Activated T-cell treated with anti-CD3 and anti-CD28 coated beads, Interleukin-2, amount 50 U/mL, for 1 hour (primary cell): ENCODE measurements at regions not wholly inside any gene's neighbourhood (a gene's known extent, or its start where the extent isn't known, plus 50 kb on each side); places are given as distances from the start of the nearest gene placed in this dataset.

ENCODE experiments used
- DNase-seq: peaks from one replicate; pipeline ENCODE4 v3.0.0-alpha.2; 2020

GRCh38 chr12:69097619-69098368 is 141.6 kb upstream of the CPSF6 start:
- no peak for DNase-seq

- DNase-seq = no peak
These were observed 140.1 kb upstream of the CPSF6 start for GRCh38 chr12:69099201-69099837.

GRCh38 chr12:69101505-69101904 is 137.9 kb upstream of the CPSF6 start:
- DNase-seq = no peak

GRCh38 chr12:69102856-69103255 is 136.5 kb upstream of the CPSF6 start:
- DNase-seq = no peak

- DNase-seq = no peak
These were observed 134.0 kb upstream of the CPSF6 start for GRCh38 chr12:69105101-69105962.

- no peak for DNase-seq
These were observed 132.8 kb upstream of the CPSF6 start for GRCh38 chr12:69106482-69107118.

GRCh38 chr12:69107541-69107940 is 131.8 kb upstream of the CPSF6 start:
- DNase-seq = no peak

- DNase-seq = no peak
These were observed 131.3 kb upstream of the CPSF6 start for GRCh38 chr12:69108037-69108436.

GRCh38 chr12:69112616-69113015 is 126.8 kb upstream of the CPSF6 start:
- no peak for DNase-seq

- no peak for DNase-seq
These were observed 124.3 kb upstream of the CPSF6 start for GRCh38 chr12:69115099-69115498.

GRCh38 chr12:69115951-69116350 is 123.4 kb upstream of the CPSF6 start:
- DNase-seq = no peak

GRCh38 chr12:69117566-69118266 is 121.7 kb upstream of the CPSF6 start:
- DNase-seq = no peak

- no peak for DNase-seq
These were observed 120.9 kb upstream of the CPSF6 start for GRCh38 chr12:69118516-69118915.

GRCh38 chr12:69119770-69120169 is 119.6 kb upstream of the CPSF6 start:
- DNase-seq = no peak

- DNase-seq = no peak
These were observed 119.0 kb upstream of the CPSF6 start for GRCh38 chr12:69120354-69120753.

GRCh38 chr12:69123311-69123710 is 116.1 kb upstream of the CPSF6 start:
- no peak for DNase-seq

- no peak for DNase-seq
These were observed 115.3 kb upstream of the CPSF6 start for GRCh38 chr12:69123919-69124638.

GRCh38 chr12:69129017-69129416 is 110.4 kb upstream of the CPSF6 start:
- no peak for DNase-seq

- DNase-seq = no peak
These were observed 109.8 kb upstream of the CPSF6 start for GRCh38 chr12:69129564-69129963.

- no peak for DNase-seq
These were observed 109.3 kb upstream of the CPSF6 start for GRCh38 chr12:69130064-69130463.

- no peak for DNase-seq
These were observed 108.3 kb upstream of the CPSF6 start for GRCh38 chr12:69131077-69131476.
